PC-9 (cell line): ENCODE measurements at regions not wholly inside any gene's neighbourhood (a gene's known extent, or its start where the extent isn't known, plus 50 kb on each side); places are given as distances from the start of the nearest gene placed in this dataset.

Source experiments
- EZH2 ChIP-seq: fragments of 200-600 bp; sonication (generic); IDR thresholded peaks from 2 replicates; pipeline ENCODE4 v1.8.0; 2017; ENCODE audit warnings: antibody characterized with exemption, low read depth
- TF ChIP-seq, protein P1 (sequence below): fragments of 200-600 bp; sonication (generic); conservative IDR thresholded peaks from 2 replicates; pipeline ENCODE4 v1.6.1; 2017; ENCODE audit warnings: mixed run types, antibody characterized with exemption, mild to moderate bottlenecking, moderate library complexity

DNA sequence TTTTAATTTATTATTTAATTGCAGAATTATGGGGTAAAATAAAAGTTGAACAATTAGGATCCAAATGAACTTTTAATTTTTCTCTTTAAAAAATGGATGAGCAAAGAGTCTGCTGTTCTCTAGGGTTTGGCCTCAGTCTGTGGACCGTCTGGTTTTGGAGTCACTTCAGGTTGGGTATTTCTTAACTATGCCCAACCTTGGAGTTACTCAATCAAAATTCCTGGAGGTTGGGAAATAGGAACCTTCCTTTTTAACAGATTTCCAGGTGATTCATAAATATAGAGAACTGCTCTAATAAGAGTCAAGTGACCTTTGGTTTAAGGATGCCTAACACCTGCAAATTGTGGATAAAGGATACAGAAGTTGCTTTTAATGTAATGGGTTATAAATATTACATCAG is 241.5 kb upstream of the GCFC2 start:
- no peak for TF ChIP-seq EZH2
- TF ChIP-seq, protein P1, sequence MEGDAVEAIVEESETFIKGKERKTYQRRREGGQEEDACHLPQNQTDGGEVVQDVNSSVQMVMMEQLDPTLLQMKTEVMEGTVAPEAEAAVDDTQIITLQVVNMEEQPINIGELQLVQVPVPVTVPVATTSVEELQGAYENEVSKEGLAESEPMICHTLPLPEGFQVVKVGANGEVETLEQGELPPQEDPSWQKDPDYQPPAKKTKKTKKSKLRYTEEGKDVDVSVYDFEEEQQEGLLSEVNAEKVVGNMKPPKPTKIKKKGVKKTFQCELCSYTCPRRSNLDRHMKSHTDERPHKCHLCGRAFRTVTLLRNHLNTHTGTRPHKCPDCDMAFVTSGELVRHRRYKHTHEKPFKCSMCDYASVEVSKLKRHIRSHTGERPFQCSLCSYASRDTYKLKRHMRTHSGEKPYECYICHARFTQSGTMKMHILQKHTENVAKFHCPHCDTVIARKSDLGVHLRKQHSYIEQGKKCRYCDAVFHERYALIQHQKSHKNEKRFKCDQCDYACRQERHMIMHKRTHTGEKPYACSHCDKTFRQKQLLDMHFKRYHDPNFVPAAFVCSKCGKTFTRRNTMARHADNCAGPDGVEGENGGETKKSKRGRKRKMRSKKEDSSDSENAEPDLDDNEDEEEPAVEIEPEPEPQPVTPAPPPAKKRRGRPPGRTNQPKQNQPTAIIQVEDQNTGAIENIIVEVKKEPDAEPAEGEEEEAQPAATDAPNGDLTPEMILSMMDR, result no peak
